ENCODE measurements at regions not wholly inside any gene's neighbourhood (a gene's known extent, or its start where the extent isn't known, plus 50 kb on each side); places are given as distances from the start of the nearest gene placed in this dataset.

DNA sequence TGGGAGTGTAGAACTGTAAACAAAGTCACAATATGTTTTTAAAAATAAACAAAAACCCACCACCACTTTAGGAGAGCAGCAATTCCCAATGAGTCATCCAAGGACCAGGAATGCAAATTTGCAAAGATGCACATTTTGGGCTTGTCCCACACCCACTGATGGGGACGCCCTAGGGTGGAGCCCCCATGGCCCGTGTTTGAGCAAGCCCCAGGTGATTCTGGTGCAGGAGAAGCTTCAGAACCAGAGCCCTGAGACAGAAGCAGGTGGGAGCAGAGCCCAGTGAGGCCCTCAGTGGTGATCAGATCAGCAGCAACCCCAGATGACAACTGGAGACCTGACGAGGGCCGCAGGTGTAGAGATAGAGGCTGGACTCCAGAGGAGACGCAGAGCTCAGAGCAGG is 55.1 kb upstream of the PFKP start (continued):
- TF ChIP-seq, protein P1, sequence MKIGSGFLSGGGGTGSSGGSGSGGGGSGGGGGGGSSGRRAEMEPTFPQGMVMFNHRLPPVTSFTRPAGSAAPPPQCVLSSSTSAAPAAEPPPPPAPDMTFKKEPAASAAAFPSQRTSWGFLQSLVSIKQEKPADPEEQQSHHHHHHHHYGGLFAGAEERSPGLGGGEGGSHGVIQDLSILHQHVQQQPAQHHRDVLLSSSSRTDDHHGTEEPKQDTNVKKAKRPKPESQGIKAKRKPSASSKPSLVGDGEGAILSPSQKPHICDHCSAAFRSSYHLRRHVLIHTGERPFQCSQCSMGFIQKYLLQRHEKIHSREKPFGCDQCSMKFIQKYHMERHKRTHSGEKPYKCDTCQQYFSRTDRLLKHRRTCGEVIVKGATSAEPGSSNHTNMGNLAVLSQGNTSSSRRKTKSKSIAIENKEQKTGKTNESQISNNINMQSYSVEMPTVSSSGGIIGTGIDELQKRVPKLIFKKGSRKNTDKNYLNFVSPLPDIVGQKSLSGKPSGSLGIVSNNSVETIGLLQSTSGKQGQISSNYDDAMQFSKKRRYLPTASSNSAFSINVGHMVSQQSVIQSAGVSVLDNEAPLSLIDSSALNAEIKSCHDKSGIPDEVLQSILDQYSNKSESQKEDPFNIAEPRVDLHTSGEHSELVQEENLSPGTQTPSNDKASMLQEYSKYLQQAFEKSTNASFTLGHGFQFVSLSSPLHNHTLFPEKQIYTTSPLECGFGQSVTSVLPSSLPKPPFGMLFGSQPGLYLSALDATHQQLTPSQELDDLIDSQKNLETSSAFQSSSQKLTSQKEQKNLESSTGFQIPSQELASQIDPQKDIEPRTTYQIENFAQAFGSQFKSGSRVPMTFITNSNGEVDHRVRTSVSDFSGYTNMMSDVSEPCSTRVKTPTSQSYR (CRISPR knock-in tag; IDR thresholded peaks at IDR 0.05) = no peak
- TF ChIP-seq PRRX2 (CRISPR knock-in tag; IDR thresholded peaks at IDR 0.05) (no peak), SMAD4 (CRISPR knock-in tag; IDR thresholded peaks at IDR 0.05) (no peak)

DNA sequence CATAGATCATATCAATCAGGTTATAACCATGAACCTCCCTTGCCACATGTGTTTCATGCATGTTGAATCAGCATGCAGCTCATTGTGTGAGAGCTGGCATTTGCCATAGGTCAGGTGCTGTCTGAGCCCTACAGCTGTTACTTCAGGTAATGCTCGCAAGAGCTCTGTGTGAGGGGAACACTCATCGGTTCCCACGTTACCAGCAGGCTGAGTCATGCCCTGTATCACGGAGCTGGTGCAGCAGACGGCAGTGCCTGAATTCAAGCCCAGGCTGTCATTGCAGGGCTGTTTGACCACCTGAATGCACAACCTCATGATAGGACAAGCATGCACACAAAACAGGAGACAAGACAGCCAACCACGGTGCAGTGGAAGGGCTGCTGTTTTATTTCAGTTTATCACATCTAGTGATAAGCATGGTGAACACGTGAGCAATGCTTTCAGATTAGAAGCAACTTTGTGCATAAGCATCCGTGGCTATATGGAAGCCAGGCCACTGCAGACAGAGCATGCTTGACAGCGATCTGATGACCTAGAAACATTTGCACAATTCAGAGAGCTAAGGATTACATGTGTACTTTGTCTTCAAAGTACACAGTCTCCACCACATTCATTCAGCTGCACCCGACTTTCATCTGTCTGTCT is 56.4 kb upstream of the PFKP start:
- H3K9me3 Mint-ChIP-seq = peaks cover 19% of the 10 kb centered on the region
- H3K36me3 Mint-ChIP-seq = no peaks in the 10 kb centered on the region
- H3K27ac Mint-ChIP-seq = no peak overlapping the region
- CTCF ChIA-PET = interaction anchor here (0.8 to 2.1 kb wide), 6 partner anchors 10 to 83 kb away, joined by 3 to 8 read pairs (median 3); no protein-coding TSS in a partner anchor
- ATAC-seq = no peak
- H3K4me3 Mint-ChIP-seq = no peak overlapping the region
- POLR2A ChIA-PET = no interaction called here
- DNase-seq (ENCODE audit: low spot score) = no peak
- H3K4me1 Mint-ChIP-seq = peaks cover 6% of the 10 kb centered on the region
- peaks cover 8% of the 10 kb centered on the region for H3K27me3 Mint-ChIP-seq (ENCODE audit: low read depth)
- TF ChIP-seq TCF7 (CRISPR knock-in tag; IDR thresholded peaks at IDR 0.05; ENCODE audit: low read depth) (no peak), FOXP1 (CRISPR knock-in tag; IDR thresholded peaks at IDR 0.05; ENCODE audit: borderline replicate concordance) (no peak), MYBL2 (CRISPR knock-in tag; IDR thresholded peaks at IDR 0.05) (no peak), NFE2L1 (CRISPR knock-in tag; IDR thresholded peaks at IDR 0.05) (no peak), ESRRA (CRISPR knock-in tag; IDR thresholded peaks at IDR 0.05; ENCODE audit: borderline replicate concordance) (no peak), NR3C1 (CRISPR knock-in tag; conservative IDR thresholded peaks at IDR 0.05; ENCODE audit: low read depth) (no peak)
- TF ChIP-seq, protein P2, sequence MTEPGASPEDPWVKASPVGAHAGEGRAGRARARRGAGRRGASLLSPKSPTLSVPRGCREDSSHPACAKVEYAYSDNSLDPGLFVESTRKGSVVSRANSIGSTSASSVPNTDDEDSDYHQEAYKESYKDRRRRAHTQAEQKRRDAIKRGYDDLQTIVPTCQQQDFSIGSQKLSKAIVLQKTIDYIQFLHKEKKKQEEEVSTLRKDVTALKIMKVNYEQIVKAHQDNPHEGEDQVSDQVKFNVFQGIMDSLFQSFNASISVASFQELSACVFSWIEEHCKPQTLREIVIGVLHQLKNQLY (CRISPR knock-in tag; IDR thresholded peaks at IDR 0.05) = no peak
- TF ChIP-seq, protein P3, sequence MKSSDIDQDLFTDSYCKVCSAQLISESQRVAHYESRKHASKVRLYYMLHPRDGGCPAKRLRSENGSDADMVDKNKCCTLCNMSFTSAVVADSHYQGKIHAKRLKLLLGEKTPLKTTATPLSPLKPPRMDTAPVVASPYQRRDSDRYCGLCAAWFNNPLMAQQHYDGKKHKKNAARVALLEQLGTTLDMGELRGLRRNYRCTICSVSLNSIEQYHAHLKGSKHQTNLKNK (CRISPR knock-in tag; IDR thresholded peaks at IDR 0.05) = no peak
- TF ChIP-seq, protein P4, sequence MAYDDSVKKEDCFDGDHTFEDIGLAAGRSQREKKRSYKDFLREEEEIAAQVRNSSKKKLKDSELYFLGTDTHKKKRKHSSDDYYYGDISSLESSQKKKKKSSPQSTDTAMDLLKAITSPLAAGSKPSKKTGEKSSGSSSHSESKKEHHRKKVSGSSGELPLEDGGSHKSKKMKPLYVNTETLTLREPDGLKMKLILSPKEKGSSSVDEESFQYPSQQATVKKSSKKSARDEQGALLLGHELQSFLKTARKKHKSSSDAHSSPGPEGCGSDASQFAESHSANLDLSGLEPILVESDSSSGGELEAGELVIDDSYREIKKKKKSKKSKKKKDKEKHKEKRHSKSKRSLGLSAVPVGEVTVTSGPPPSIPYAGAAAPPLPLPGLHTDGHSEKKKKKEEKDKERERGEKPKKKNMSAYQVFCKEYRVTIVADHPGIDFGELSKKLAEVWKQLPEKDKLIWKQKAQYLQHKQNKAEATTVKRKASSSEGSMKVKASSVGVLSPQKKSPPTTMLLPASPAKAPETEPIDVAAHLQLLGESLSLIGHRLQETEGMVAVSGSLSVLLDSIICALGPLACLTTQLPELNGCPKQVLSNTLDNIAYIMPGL (CRISPR knock-in tag; IDR thresholded peaks at IDR 0.05) = no peak
- TF ChIP-seq, protein P5, sequence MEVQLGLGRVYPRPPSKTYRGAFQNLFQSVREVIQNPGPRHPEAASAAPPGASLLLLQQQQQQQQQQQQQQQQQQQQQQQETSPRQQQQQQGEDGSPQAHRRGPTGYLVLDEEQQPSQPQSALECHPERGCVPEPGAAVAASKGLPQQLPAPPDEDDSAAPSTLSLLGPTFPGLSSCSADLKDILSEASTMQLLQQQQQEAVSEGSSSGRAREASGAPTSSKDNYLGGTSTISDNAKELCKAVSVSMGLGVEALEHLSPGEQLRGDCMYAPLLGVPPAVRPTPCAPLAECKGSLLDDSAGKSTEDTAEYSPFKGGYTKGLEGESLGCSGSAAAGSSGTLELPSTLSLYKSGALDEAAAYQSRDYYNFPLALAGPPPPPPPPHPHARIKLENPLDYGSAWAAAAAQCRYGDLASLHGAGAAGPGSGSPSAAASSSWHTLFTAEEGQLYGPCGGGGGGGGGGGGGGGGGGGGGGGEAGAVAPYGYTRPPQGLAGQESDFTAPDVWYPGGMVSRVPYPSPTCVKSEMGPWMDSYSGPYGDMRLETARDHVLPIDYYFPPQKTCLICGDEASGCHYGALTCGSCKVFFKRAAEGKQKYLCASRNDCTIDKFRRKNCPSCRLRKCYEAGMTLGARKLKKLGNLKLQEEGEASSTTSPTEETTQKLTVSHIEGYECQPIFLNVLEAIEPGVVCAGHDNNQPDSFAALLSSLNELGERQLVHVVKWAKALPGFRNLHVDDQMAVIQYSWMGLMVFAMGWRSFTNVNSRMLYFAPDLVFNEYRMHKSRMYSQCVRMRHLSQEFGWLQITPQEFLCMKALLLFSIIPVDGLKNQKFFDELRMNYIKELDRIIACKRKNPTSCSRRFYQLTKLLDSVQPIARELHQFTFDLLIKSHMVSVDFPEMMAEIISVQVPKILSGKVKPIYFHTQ (CRISPR knock-in tag; IDR thresholded peaks at IDR 0.05) = no peak
- TF ChIP-seq, protein P6, sequence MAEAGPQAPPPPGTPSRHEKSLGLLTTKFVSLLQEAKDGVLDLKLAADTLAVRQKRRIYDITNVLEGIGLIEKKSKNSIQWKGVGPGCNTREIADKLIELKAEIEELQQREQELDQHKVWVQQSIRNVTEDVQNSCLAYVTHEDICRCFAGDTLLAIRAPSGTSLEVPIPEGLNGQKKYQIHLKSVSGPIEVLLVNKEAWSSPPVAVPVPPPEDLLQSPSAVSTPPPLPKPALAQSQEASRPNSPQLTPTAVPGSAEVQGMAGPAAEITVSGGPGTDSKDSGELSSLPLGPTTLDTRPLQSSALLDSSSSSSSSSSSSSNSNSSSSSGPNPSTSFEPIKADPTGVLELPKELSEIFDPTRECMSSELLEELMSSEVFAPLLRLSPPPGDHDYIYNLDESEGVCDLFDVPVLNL (CRISPR knock-in tag; IDR thresholded peaks at IDR 0.05; ENCODE audit: borderline replicate concordance, low read depth) = no peak
- TF ChIP-seq, protein P7, sequence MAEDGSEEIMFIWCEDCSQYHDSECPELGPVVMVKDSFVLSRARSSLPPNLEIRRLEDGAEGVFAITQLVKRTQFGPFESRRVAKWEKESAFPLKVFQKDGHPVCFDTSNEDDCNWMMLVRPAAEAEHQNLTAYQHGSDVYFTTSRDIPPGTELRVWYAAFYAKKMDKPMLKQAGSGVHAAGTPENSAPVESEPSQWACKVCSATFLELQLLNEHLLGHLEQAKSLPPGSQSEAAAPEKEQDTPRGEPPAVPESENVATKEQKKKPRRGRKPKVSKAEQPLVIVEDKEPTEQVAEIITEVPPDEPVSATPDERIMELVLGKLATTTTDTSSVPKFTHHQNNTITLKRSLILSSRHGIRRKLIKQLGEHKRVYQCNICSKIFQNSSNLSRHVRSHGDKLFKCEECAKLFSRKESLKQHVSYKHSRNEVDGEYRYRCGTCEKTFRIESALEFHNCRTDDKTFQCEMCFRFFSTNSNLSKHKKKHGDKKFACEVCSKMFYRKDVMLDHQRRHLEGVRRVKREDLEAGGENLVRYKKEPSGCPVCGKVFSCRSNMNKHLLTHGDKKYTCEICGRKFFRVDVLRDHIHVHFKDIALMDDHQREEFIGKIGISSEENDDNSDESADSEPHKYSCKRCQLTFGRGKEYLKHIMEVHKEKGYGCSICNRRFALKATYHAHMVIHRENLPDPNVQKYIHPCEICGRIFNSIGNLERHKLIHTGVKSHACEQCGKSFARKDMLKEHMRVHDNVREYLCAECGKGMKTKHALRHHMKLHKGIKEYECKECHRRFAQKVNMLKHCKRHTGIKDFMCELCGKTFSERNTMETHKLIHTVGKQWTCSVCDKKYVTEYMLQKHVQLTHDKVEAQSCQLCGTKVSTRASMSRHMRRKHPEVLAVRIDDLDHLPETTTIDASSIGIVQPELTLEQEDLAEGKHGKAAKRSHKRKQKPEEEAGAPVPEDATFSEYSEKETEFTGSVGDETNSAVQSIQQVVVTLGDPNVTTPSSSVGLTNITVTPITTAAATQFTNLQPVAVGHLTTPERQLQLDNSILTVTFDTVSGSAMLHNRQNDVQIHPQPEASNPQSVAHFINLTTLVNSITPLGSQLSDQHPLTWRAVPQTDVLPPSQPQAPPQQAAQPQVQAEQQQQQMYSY (CRISPR knock-in tag; IDR thresholded peaks at IDR 0.05) = no peak
- TF ChIP-seq, protein P8, sequence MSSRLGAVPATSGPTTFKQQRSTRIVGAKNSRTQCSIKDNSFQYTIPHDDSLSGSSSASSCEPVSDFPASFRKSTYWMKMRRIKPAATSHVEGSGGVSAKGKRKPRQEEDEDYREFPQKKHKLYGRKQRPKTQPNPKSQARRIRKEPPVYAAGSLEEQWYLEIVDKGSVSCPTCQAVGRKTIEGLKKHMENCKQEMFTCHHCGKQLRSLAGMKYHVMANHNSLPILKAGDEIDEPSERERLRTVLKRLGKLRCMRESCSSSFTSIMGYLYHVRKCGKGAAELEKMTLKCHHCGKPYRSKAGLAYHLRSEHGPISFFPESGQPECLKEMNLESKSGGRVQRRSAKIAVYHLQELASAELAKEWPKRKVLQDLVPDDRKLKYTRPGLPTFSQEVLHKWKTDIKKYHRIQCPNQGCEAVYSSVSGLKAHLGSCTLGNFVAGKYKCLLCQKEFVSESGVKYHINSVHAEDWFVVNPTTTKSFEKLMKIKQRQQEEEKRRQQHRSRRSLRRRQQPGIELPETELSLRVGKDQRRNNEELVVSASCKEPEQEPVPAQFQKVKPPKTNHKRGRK (CRISPR knock-in tag; IDR thresholded peaks at IDR 0.05; ENCODE audit: borderline replicate concordance) = no peak
